GM12873 (cell line): ENCODE measurements at regions not wholly inside any gene's neighbourhood (a gene's known extent, or its start where the extent isn't known, plus 50 kb on each side); places are given as distances from the start of the nearest gene placed in this dataset.

Experiments used
- CTCF ChIP-seq: IDR thresholded peaks from 2 replicates; pipeline ENCODE4 v1.5.1; 2012; ENCODE audit warnings: low read depth, mild to moderate bottlenecking, moderate library complexity, low read length, control low read depth; ENCODE audit not compliant: insufficient read depth; ENCODE audit errors: missing control alignments

GRCh38 chr6:33901822-33902456 lies 98.1 kb upstream of the MLN start:
- TF ChIP-seq CTCF = no peak

GRCh38 chr6:33898771-33899170 lies 95.0 kb upstream of the MLN start:
- TF ChIP-seq CTCF = no peak

- no peak for TF ChIP-seq CTCF
These were observed 93.5 kb upstream of the MLN start for GRCh38 chr6:33897189-33897780.

- TF ChIP-seq CTCF = no peak
These were observed 92.8 kb upstream of the MLN start for GRCh38 chr6:33896391-33897188.

GRCh38 chr6:33895988-33896387 lies 92.2 kb upstream of the MLN start:
- TF ChIP-seq CTCF = no peak

- no peak for TF ChIP-seq CTCF
These were observed 91.5 kb upstream of the MLN start for GRCh38 chr6:33895296-33895695.

- TF ChIP-seq CTCF = no peak
These were observed 90.6 kb upstream of the MLN start for GRCh38 chr6:33894438-33894837.
